RWPE2 (cell line): ENCODE measurements at regions not wholly inside any gene's neighbourhood (a gene's known extent, or its start where the extent isn't known, plus 50 kb on each side); places are given as distances from the start of the nearest gene placed in this dataset.

Source experiments
- ATAC-seq: fragments of 200-7000 bp; cut with Tn5 transposase; 3 replicates; pipeline ENCODE4 v1.9.1; 2021; ENCODE audit warnings: low read depth
- DNase-seq: peaks from one replicate; pipeline ENCODE4 v3.0.0-alpha.2; 2020; ENCODE audit warnings: low spot score
- H3K27ac ChIP-seq: fragments of 450-650 bp; 2 replicates; pipeline ENCODE4 v1.5.1; 2017; ENCODE audit warnings: mild to moderate bottlenecking; ENCODE audit not compliant: poor library complexity, severe bottlenecking
- H3K27me3 ChIP-seq: fragments of 250-450 bp; sonication (Bioruptor Pico); 2 replicates; pipeline ENCODE4 v1.5.1; 2021; ENCODE audit warnings: mild to moderate bottlenecking, moderate library complexity; ENCODE audit not compliant: insufficient read depth, poor library complexity, severe bottlenecking
- H3K36me3 ChIP-seq: fragments of 250-450 bp; sonication (Bioruptor Pico); 2 replicates; pipeline ENCODE4 v1.5.1; 2020; ENCODE audit warnings: low read depth, mild to moderate bottlenecking, moderate library complexity
- H3K4me1 ChIP-seq: fragments of 250-450 bp; sonication (Bioruptor Pico); 2 replicates; pipeline ENCODE4 v1.5.1; 2021; ENCODE audit warnings: mild to moderate bottlenecking, moderate library complexity; ENCODE audit not compliant: insufficient read depth, poor library complexity, severe bottlenecking
- H3K4me3 ChIP-seq: fragments of 250-450 bp; sonication (Bioruptor Pico); 2 replicates; pipeline ENCODE4 v1.5.1; 2021; ENCODE audit warnings: mild to moderate bottlenecking, moderate library complexity; ENCODE audit not compliant: severe bottlenecking
- H3K9me3 ChIP-seq: fragments of 250-450 bp; sonication (Bioruptor Pico); 2 replicates; pipeline ENCODE4 v1.5.1; 2021; ENCODE audit warnings: mild to moderate bottlenecking, moderate library complexity; ENCODE audit not compliant: severe bottlenecking
- TF ChIP-seq, protein P1 (sequence below): fragments of 450-650 bp; IDR thresholded peaks from one replicate; pipeline ENCODE4 v1.5.1; 2017; ENCODE audit warnings: mild to moderate bottlenecking, moderate library complexity; ENCODE audit not compliant: poor library complexity, severe bottlenecking

DNA sequence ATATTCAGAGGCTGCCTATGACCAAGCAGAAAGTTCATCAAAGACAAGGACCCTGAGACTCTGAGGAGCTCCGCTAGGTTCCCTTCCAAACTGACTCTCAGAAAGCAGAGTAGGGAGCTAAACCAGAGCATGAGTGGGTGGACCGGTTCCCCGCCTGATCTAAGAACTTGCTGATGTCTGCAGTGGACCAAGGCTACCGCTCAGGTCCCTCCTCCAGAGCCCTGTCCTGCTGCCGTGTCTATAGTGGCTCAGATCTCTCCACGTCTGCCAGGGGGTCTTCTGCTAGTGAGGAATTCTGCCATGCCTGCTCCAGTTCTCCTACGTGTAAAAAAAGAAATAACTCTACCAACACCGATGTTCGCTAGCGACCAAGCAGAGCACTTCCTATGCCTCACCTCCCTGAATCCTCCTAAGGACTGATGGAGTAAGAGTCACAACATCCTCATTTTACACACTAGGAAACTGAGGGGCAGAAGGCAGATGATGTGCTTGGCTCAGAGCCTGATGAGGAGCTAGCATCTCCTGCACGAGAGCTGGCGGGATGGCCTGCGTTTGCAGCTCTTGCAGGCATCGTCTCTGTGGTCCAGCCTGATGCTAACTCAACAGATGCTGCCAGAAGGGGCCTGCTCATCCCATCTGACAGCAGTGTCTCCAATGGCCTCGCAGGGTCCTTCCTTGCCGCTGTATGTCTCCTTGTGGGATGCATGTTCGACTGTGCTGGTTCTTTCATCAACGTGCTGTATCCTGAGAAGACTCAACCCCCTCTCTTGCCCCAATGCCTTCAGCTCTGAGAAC lies 265.5 kb downstream of the C16orf95 start:
- ATAC-seq = no peak; the same call in 2 of the 3 replicates
- no peak for DNase-seq
- Histone ChIP-seq H3K4me1 (peaks cover 5% of the 10 kb centered on the region), H3K36me3 (no peaks in the 10 kb centered on the region), H3K4me3 (no peak overlapping the region), H3K9me3 (no peaks in the 10 kb centered on the region), H3K27ac (no peak overlapping the region), H3K27me3 (no peaks in the 10 kb centered on the region)
- TF ChIP-seq, protein P1, sequence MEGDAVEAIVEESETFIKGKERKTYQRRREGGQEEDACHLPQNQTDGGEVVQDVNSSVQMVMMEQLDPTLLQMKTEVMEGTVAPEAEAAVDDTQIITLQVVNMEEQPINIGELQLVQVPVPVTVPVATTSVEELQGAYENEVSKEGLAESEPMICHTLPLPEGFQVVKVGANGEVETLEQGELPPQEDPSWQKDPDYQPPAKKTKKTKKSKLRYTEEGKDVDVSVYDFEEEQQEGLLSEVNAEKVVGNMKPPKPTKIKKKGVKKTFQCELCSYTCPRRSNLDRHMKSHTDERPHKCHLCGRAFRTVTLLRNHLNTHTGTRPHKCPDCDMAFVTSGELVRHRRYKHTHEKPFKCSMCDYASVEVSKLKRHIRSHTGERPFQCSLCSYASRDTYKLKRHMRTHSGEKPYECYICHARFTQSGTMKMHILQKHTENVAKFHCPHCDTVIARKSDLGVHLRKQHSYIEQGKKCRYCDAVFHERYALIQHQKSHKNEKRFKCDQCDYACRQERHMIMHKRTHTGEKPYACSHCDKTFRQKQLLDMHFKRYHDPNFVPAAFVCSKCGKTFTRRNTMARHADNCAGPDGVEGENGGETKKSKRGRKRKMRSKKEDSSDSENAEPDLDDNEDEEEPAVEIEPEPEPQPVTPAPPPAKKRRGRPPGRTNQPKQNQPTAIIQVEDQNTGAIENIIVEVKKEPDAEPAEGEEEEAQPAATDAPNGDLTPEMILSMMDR = no peak

DNA sequence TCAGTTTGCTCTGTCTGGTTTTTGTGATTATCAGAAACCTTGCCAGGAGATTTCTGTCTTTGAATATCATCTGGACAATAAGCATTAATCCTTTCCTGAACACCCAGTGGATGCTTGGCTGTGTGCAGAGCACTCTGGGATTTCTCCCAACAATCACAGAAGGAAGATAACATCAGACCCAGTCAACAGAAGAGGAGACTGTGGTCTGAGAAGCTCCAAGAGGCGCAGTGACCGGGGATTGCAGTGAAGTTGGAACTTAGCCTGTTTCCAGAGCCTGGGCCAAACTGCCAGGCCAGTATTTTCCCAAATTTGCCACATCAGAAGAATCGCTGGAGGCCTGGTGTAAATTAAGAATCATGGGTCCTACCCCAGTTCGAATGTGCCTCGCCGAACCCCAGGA lies 264.7 kb downstream of the C16orf95 start:
- H3K9me3 ChIP-seq = no peaks in the 10 kb centered on the region
- H3K4me3 ChIP-seq = no peak overlapping the region
- H3K27me3 ChIP-seq = no peaks in the 10 kb centered on the region
- H3K36me3 ChIP-seq = no peaks in the 10 kb centered on the region
- no peak overlapping the region for H3K27ac ChIP-seq
- H3K4me1 ChIP-seq = no peaks in the 10 kb centered on the region
- DNase-seq = no peak
- no peak for ATAC-seq
- TF ChIP-seq, protein P1 = no peak

DNA sequence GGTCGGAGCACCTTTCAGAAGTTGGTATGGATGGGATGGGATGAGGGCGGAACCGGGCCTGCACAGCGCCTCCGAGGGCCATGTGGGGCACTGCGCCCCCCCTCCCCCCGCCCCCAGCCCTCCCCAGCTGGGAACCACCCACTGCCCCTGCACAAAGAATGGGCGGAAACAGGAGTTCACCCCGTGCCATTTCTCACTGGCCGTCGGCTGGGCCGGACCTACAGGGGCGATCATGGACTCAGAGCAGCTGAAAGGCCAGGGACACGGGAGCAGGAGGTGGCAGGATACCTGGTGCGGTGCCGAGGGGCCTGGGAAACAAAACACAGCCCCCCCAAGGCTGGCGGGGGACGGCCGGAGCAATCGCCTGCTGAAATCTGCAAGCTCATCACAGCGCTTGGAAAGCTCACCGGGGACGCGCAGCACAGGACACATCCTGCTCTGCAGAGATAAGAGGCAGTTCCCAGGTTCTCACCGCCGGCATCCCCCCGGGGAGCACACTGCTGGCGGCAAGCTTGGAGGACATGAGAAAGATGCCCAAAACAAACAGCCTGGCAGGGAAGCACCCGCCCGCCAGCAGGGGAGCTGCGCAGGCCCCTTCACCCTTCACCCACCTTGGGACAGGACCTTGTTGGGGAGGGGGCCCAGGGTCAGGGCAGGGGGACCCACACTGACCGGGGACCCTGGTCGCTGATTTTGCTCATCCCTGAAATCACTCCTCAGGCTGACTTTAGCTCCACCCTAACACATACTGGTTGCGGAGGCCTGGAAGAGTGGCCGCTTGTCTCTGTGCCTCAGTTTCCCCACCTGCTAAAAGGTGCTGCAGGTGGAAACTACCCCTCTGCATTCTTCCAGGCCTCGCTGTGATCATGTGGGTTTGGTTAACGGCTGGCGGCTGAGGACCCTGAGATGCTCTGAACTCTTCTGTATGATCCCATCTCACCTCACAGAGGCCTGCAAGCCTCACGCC lies 263.9 kb downstream of the C16orf95 start:
- TF ChIP-seq, protein P1 = no peak
- no peak for DNase-seq
- Histone ChIP-seq H3K27ac (no peak overlapping the region), H3K36me3 (no peaks in the 10 kb centered on the region), H3K27me3 (no peaks in the 10 kb centered on the region), H3K4me3 (no peak overlapping the region), H3K4me1 (no peaks in the 10 kb centered on the region), H3K9me3 (no peaks in the 10 kb centered on the region)
- 0 out of 3 replicates have a peak, but pooled peaks have one; percentile 14 for ATAC-seq

DNA sequence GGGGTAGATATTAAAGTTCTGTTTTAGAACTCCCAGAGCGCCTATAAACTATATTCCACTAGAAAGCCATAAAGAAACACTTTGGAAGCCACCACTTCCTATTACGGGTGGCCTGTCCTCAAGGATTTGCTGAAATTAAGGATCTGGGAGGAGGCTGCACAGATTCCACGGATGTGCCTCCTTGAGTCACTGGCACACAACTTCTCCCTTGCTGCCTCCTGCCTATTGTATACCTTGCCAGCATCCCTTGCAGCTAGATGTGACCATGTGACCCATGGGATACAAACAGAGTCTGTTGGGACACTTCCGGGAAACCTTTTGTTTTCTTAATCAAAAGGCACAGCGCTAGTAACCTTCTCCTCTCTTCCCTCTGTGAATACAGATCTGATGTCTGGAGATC lies 263.0 kb downstream of the C16orf95 start:
- Histone ChIP-seq H3K27me3 (no peaks in the 10 kb centered on the region), H3K4me1 (no peaks in the 10 kb centered on the region), H3K9me3 (no peaks in the 10 kb centered on the region), H3K36me3 (no peaks in the 10 kb centered on the region), H3K27ac (no peak overlapping the region), H3K4me3 (no peak overlapping the region)
- ATAC-seq = no peak
- TF ChIP-seq, protein P1 = no peak
- no peak for DNase-seq
